ENCODE measurements at regions not wholly inside any gene's neighbourhood (a gene's known extent, or its start where the extent isn't known, plus 50 kb on each side); places are given as distances from the start of the nearest gene placed in this dataset.

DNA sequence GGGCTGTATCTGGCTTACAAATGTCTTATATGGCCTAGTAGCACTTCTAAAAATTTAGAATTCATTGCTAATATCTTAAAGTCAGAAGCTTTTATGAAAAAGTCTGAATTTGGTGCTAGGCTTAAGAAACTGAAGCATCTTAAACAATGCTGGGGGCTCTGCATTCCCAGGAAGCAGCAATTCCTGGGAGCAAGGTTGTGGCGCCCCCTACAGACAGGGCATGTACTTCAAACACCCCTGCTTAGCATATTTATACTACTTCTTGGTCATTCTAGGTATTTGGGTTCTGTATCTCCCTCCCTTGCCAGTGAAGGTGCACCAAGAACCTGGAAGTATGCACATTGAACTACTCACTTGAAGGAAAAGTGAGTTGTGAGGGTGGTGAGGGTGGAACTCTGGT is 64.6 kb upstream of the GRIA1 start:
- intact Hi-C loops (cut with micrococcal nuclease; ENCODE audit: unreplicated experiment): no loop called here

GRCh38 chr5:153429761-153430380 is 60.6 kb upstream of the GRIA1 start:
- BruUV-seq (replicated peaks): no TSS peak
- no peaks in the 10 kb centered on the region for H3K9me3 Mint-ChIP-seq (ENCODE audit: low read depth, unreplicated experiment)
- no peak overlapping the region for H3K27ac Mint-ChIP-seq (ENCODE audit: unreplicated experiment)
- H3K27me3 Mint-ChIP-seq (ENCODE audit: unreplicated experiment): peaks cover 24% of the 10 kb centered on the region
- no peak overlapping the region for H3K4me3 Mint-ChIP-seq (ENCODE audit: low read depth, unreplicated experiment)
- H3K4me1 Mint-ChIP-seq (ENCODE audit: low read depth, unreplicated experiment): no peaks in the 10 kb centered on the region
- intact Hi-C loops (cut with micrococcal nuclease; ENCODE audit: unreplicated experiment): no loop called here
- H3K36me3 Mint-ChIP-seq (ENCODE audit: insufficient read depth, unreplicated experiment): no peaks in the 10 kb centered on the region
- TF ChIP-seq, protein P1, sequence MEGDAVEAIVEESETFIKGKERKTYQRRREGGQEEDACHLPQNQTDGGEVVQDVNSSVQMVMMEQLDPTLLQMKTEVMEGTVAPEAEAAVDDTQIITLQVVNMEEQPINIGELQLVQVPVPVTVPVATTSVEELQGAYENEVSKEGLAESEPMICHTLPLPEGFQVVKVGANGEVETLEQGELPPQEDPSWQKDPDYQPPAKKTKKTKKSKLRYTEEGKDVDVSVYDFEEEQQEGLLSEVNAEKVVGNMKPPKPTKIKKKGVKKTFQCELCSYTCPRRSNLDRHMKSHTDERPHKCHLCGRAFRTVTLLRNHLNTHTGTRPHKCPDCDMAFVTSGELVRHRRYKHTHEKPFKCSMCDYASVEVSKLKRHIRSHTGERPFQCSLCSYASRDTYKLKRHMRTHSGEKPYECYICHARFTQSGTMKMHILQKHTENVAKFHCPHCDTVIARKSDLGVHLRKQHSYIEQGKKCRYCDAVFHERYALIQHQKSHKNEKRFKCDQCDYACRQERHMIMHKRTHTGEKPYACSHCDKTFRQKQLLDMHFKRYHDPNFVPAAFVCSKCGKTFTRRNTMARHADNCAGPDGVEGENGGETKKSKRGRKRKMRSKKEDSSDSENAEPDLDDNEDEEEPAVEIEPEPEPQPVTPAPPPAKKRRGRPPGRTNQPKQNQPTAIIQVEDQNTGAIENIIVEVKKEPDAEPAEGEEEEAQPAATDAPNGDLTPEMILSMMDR (IDR thresholded peaks at IDR 0.05; ENCODE audit: unreplicated experiment): no peak
- CTCF ChIA-PET: no interaction called here
- DNase-seq: no peak

More for the DNA sequence above, 64.6 kb upstream of the GRIA1 start:
- no peaks in the 10 kb centered on the region for H3K4me1 Mint-ChIP-seq (ENCODE audit: low read depth, unreplicated experiment)
- H3K36me3 Mint-ChIP-seq (ENCODE audit: insufficient read depth, unreplicated experiment): no peaks in the 10 kb centered on the region
- TF ChIP-seq, protein P1 (IDR thresholded peaks at IDR 0.05; ENCODE audit: unreplicated experiment): no peak
- no peak overlapping the region for H3K4me3 Mint-ChIP-seq (ENCODE audit: low read depth, unreplicated experiment)
- CTCF ChIA-PET: no interaction called here
- H3K27me3 Mint-ChIP-seq (ENCODE audit: unreplicated experiment): peaks cover 24% of the 10 kb centered on the region
- BruUV-seq (replicated peaks): no TSS peak
- H3K27ac Mint-ChIP-seq (ENCODE audit: unreplicated experiment): no peak overlapping the region
- no peak for DNase-seq
- no peaks in the 10 kb centered on the region for H3K9me3 Mint-ChIP-seq (ENCODE audit: low read depth, unreplicated experiment)

- TF ChIP-seq, protein P1 (IDR thresholded peaks at IDR 0.05; ENCODE audit: unreplicated experiment): no peak
- no peak for DNase-seq
- no peaks in the 10 kb centered on the region for H3K4me1 Mint-ChIP-seq (ENCODE audit: low read depth, unreplicated experiment)
- no peak overlapping the region for H3K4me3 Mint-ChIP-seq (ENCODE audit: low read depth, unreplicated experiment)
- intact Hi-C loops (cut with micrococcal nuclease; ENCODE audit: unreplicated experiment): no loop called here
- no peak overlapping the region for H3K27ac Mint-ChIP-seq (ENCODE audit: unreplicated experiment)
- H3K27me3 Mint-ChIP-seq (ENCODE audit: unreplicated experiment): peaks cover 15% of the 10 kb centered on the region
- no peaks in the 10 kb centered on the region for H3K36me3 Mint-ChIP-seq (ENCODE audit: insufficient read depth, unreplicated experiment)
- CTCF ChIA-PET: interaction anchor here (0.9 kb wide), 1 partner anchor 10 kb away, joined by 3 read pairs; no protein-coding TSS in a partner anchor
- H3K9me3 Mint-ChIP-seq (ENCODE audit: low read depth, unreplicated experiment): no peaks in the 10 kb centered on the region
- no TSS peak for BruUV-seq (replicated peaks)
These were observed 57.9 kb upstream of the GRIA1 start for GRCh38 chr5:153432583-153432982.

DNA sequence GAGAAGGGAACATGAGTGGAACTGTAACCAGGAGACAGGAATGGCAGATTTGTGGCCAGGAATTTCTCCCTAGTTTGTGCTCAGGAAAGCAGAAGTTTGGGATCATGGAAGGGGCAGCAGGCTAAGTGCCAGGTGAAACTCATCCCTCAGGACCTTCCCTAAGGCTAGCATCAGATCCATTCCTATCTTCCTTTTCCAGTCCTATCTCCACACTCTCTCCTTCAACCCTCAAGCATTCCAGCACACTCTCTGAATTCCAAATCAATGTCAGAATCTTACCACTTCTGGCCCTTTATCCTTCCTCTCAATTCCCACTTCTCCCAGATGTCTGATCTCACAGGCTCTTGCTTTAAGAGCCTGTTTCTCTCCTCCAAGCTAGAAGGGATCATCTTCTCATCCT is 53.2 kb upstream of the GRIA1 start:
- TF ChIP-seq, protein P1 (IDR thresholded peaks at IDR 0.05; ENCODE audit: unreplicated experiment): no peak
- BruUV-seq (replicated peaks): no TSS peak
- H3K4me3 Mint-ChIP-seq (ENCODE audit: low read depth, unreplicated experiment): no peak overlapping the region
- H3K36me3 Mint-ChIP-seq (ENCODE audit: insufficient read depth, unreplicated experiment): no peaks in the 10 kb centered on the region
- H3K4me1 Mint-ChIP-seq (ENCODE audit: low read depth, unreplicated experiment): no peaks in the 10 kb centered on the region
- no peaks in the 10 kb centered on the region for H3K9me3 Mint-ChIP-seq (ENCODE audit: low read depth, unreplicated experiment)
- no peak for DNase-seq
- no peaks in the 10 kb centered on the region for H3K27me3 Mint-ChIP-seq (ENCODE audit: unreplicated experiment)
- no peak overlapping the region for H3K27ac Mint-ChIP-seq (ENCODE audit: unreplicated experiment)
- intact Hi-C loops (cut with micrococcal nuclease; ENCODE audit: unreplicated experiment): no loop called here
- CTCF ChIA-PET: no interaction called here

All from Calu3 (cell line).